ENCODE measurements at regions not wholly inside any gene's neighbourhood (a gene's known extent, or its start where the extent isn't known, plus 50 kb on each side); places are given as distances from the start of the nearest gene placed in this dataset.

DNA sequence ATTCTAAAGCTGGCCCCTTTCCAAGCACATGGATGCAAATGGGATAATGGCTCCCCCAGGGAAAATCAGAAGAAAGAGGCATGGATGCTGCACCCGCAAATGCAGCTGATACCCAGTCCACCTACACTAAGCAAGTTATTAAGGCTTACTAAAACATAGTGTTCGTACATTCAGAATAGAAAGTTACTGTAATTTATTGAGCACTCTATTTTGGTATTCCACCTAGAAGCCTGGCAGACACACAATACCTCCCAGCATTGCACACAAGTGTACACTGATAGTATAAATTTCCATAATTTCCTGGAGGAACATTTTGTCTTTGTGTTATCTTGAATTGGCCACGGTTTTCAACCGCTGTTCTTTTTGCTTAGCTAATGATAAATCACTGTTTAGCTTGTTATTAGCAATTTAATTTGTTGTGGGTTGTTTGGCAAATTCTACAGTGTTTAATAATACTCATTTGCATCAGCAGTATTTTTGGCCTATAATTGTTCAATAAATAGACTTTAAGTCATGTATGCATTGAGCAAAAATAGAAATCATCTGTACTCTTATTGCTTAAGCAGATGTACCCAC, 94.5 kb upstream of the MRI1 start:
- no peak for TF ChIP-seq TARDBP (IDR thresholded peaks at IDR 0.05)
- TF ChIP-seq BHLHE40 (IDR thresholded peaks at IDR 0.05; ENCODE audit: borderline replicate concordance) = no peak
- no peak for TF ChIP-seq ELF4 (IDR thresholded peaks at IDR 0.05)
- TF ChIP-seq ARNT (IDR thresholded peaks at IDR 0.05) = no peak

All from HEK293T (cell line).